Activated T-helper 1 cell treated with anti-CD3 and anti-CD28 coated beads, Interleukin-12 subunit alpha, Interleukin-12 subunit beta, Interleukin-2, Interleukin-4 antibody, amounts not matched to agents 30 ng/mL and 10 ng/mL and 1 ng/mL, durations not matched to agents 14 hours and 24 hours and 36 hours (primary cell): ENCODE measurements at regions not wholly inside any gene's neighbourhood (a gene's known extent, or its start where the extent isn't known, plus 50 kb on each side); places are given as distances from the start of the nearest gene placed in this dataset.

Source experiments
- DNase-seq: peaks from one replicate; pipeline ENCODE4 v3.0.0; 2021; ENCODE audit warnings: low spot score
- H3K27ac Mint-ChIP-seq: one replicate; pipeline ENCODE4 v1.8.0; 2021; ENCODE audit warnings: mild to moderate bottlenecking, mixed read lengths
- H3K27me3 Mint-ChIP-seq: one replicate; pipeline ENCODE4 v1.8.0; 2022; ENCODE audit warnings: mild to moderate bottlenecking, moderate library complexity, mixed read lengths; ENCODE audit not compliant: insufficient read depth
- H3K36me3 Mint-ChIP-seq: one replicate; pipeline ENCODE4 v1.8.0; 2021; ENCODE audit warnings: low read depth, mixed read lengths
- H3K4me1 Mint-ChIP-seq: one replicate; pipeline ENCODE4 v1.8.0; 2021; ENCODE audit warnings: low read depth, mixed read lengths
- H3K4me3 Mint-ChIP-seq: one replicate; pipeline ENCODE4 v1.8.0; 2021; ENCODE audit warnings: mild to moderate bottlenecking, moderate library complexity, mixed read lengths
- H3K9me3 Mint-ChIP-seq: one replicate; pipeline ENCODE4 v1.8.0; 2021; ENCODE audit warnings: mixed read lengths
- intact Hi-C: fragments of 100-400 bp; cut with micrococcal nuclease; formaldehyde crosslinking; loops from one replicate; pipeline ENCODE4 v1.15.1; 2024

DNA sequence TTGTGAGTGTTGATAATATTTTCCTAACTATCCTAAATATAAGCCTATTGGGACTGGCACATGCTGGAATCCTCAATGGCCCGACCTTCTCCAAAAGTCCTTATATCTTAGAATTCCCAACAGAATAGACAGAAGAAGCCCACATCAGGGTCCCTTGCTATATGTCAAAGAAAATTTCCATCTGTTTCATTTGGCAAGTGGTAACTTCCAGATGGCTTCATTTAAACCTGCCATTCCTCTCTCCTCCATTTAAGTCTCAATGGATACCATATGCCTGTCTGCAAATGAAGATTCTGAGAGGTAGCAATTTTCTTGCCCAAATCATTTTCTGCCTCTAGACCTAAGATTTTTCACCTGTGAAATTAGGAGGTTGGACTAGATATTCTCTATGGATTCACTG, 73.1 kb upstream of the KCNA4 start:
- Mint-ChIP-seq H3K36me3 (no peaks in the 10 kb centered on the region), H3K4me3 (no peak overlapping the region), H3K4me1 (no peaks in the 10 kb centered on the region), H3K9me3 (no peaks in the 10 kb centered on the region), H3K27me3 (no peaks in the 10 kb centered on the region), H3K27ac (no peak overlapping the region)
- intact Hi-C loops, result no loop called here
- DNase-seq, result no peak

DNA sequence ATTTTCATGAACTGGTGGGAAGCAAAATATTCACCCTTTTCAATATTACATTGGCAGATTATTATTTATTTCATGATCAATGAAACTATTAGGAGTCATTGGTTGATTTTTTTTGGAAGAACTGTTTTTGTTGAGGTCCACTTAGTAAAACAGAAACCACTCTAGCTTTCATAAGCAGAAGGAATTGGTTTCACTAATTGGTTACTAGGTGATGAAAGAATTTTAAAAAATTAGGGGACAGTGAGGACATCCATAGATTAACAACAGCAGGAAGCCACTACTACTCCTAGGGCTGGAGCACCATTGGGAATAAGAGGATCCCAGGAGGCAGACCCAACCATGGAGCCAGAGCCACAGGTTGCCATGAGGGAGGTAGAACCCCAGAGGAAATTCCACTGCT, 74.4 kb upstream of the KCNA4 start:
- no peak overlapping the region for H3K4me3 Mint-ChIP-seq
- H3K4me1 Mint-ChIP-seq, result no peaks in the 10 kb centered on the region
- H3K27me3 Mint-ChIP-seq, result no peaks in the 10 kb centered on the region
- no peaks in the 10 kb centered on the region for H3K9me3 Mint-ChIP-seq
- no peak for DNase-seq
- H3K27ac Mint-ChIP-seq, result no peak overlapping the region
- intact Hi-C loops, result no loop called here
- H3K36me3 Mint-ChIP-seq, result no peaks in the 10 kb centered on the region

- intact Hi-C loops, result no loop called here
- H3K27ac Mint-ChIP-seq, result no peak overlapping the region
- H3K27me3 Mint-ChIP-seq, result no peaks in the 10 kb centered on the region
- no peaks in the 10 kb centered on the region for H3K9me3 Mint-ChIP-seq
- H3K36me3 Mint-ChIP-seq, result no peaks in the 10 kb centered on the region
- no peak for DNase-seq
- H3K4me1 Mint-ChIP-seq, result no peaks in the 10 kb centered on the region
- no peak overlapping the region for H3K4me3 Mint-ChIP-seq
Observed at GRCh38 chr11:30091737-30092136, 74.9 kb upstream of the KCNA4 start.

- Mint-ChIP-seq H3K4me1 (no peaks in the 10 kb centered on the region), H3K9me3 (no peaks in the 10 kb centered on the region), H3K27me3 (no peaks in the 10 kb centered on the region), H3K36me3 (no peaks in the 10 kb centered on the region), H3K4me3 (no peak overlapping the region), H3K27ac (no peak overlapping the region)
- intact Hi-C loops, result no loop called here
- DNase-seq, result no peak
Observed at GRCh38 chr11:30092518-30092917, 75.7 kb upstream of the KCNA4 start.

DNA sequence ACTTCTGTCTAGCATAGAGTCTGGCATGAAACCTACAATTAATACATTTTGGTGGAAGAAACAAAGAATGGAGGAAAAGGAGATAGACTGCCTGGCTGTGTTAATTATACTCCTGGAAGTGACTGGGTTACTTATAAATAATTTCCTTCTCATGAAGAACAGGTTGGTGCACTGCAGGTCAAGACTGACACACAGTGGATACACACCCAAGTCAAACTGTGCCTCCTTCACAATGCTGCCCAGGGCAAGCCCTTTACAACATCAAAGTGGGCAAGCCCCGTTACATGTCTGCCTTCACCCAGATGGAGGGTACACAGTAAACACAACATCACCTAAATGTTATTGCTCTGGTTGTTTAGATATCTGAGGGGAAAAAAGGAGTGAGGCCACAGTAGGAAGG, 83.7 kb upstream of the KCNA4 start:
- Mint-ChIP-seq H3K27me3 (no peaks in the 10 kb centered on the region), H3K4me3 (no peak overlapping the region), H3K4me1 (no peaks in the 10 kb centered on the region), H3K27ac (no peak overlapping the region), H3K9me3 (no peaks in the 10 kb centered on the region), H3K36me3 (no peaks in the 10 kb centered on the region)
- no peak for DNase-seq
- intact Hi-C loops, result no loop called here

DNA sequence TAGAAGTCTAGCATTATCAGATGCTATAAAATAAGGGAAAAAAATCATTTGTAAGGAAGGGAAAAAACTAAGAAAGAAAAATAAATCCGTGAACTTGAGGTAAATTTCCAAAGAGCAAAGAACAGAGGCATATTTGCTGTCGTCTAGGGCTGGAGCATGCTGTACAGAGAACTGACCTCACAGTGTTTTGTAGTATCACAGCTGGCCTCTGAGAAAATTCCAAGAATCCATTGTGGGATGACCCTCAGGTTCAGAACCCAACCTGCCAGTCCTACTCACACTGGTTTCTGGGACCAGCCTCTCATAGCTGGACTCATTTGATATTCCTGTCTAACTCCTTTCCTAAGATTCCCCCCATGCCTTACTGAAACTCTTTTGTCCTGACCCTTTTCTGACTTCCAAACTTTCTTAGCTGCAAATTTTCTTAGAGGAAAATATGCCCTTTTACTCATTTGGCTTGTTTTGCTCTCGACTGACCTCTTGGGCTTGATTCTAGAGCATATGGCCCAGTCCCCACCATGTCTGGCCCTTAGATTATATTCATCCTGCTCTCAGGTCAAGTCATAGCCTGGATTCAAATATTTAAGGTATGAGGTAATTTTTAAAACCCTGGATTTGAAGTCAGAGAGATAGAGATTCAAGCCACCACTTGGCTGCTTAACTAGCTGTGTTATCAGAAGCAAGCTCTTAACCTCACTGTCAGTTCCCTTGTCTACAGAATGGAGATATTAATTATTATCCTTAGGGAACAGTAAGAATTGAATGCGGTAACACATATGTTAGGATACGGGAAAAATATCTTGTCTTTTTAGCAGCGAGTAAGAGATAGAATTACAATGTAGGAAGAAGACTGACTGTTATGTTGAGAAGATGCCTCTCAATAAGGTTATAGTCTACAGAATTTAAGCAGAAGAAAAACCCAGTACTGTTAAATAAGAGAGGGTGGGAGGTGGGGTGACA, 89.7 kb upstream of the KCNA4 start:
- Mint-ChIP-seq H3K9me3 (no peaks in the 10 kb centered on the region), H3K27me3 (no peaks in the 10 kb centered on the region), H3K36me3 (no peaks in the 10 kb centered on the region), H3K4me3 (no peak overlapping the region), H3K27ac (no peak overlapping the region), H3K4me1 (no peaks in the 10 kb centered on the region)
- intact Hi-C loops, result no loop called here
- DNase-seq, result no peak

GRCh38 chr11:30107899-30108298, 91.1 kb upstream of the KCNA4 start:
- no peak overlapping the region for H3K4me3 Mint-ChIP-seq
- no peaks in the 10 kb centered on the region for H3K9me3 Mint-ChIP-seq
- no peak for DNase-seq
- intact Hi-C loops, result no loop called here
- no peak overlapping the region for H3K27ac Mint-ChIP-seq
- H3K27me3 Mint-ChIP-seq, result no peaks in the 10 kb centered on the region
- no peaks in the 10 kb centered on the region for H3K4me1 Mint-ChIP-seq
- no peaks in the 10 kb centered on the region for H3K36me3 Mint-ChIP-seq

- H3K4me3 Mint-ChIP-seq, result no peak overlapping the region
- intact Hi-C loops, result no loop called here
- no peaks in the 10 kb centered on the region for H3K4me1 Mint-ChIP-seq
Observed at GRCh38 chr11:30109774-30110173, 92.9 kb upstream of the KCNA4 start.

GRCh38 chr11:30110691-30111090, 93.9 kb upstream of the KCNA4 start:
- Mint-ChIP-seq H3K9me3 (no peaks in the 10 kb centered on the region), H3K27ac (no peak overlapping the region), H3K36me3 (no peaks in the 10 kb centered on the region), H3K27me3 (no peaks in the 10 kb centered on the region), H3K4me1 (no peaks in the 10 kb centered on the region), H3K4me3 (no peak overlapping the region)
- intact Hi-C loops, result no loop called here
- no peak for DNase-seq

More at GRCh38 chr11:30109774-30110173, 92.9 kb upstream of the KCNA4 start:
- Mint-ChIP-seq H3K36me3 (no peaks in the 10 kb centered on the region), H3K9me3 (no peaks in the 10 kb centered on the region), H3K27ac (no peak overlapping the region), H3K27me3 (no peaks in the 10 kb centered on the region)
- no peak for DNase-seq

DNA sequence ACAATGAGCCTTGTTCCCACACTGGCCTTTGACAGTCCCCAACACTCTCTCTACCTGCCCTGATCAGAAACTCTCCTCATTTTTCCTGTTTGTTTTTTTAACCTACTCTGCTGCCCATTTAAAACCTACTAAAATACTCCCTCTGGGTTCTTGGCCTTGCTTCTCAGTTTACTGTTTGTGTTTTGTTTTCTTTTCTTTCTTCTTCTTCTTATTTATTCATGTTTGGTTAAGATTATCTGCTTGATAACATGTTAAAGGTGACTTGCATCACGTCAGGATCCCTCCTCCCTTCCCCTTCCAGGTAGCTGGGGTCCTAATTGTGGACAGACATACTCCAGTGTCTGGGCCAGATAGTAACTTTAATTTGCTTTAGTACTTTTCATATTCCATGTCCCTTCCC, 95.0 kb upstream of the KCNA4 start:
- DNase-seq, result no peak
- intact Hi-C loops, result no loop called here
- no peak overlapping the region for H3K27ac Mint-ChIP-seq
- H3K36me3 Mint-ChIP-seq, result no peaks in the 10 kb centered on the region
- no peaks in the 10 kb centered on the region for H3K27me3 Mint-ChIP-seq
- no peak overlapping the region for H3K4me3 Mint-ChIP-seq
- H3K9me3 Mint-ChIP-seq, result no peaks in the 10 kb centered on the region
- H3K4me1 Mint-ChIP-seq, result no peaks in the 10 kb centered on the region

GRCh38 chr11:30113326-30113898, 96.6 kb upstream of the KCNA4 start:
- no peaks in the 10 kb centered on the region for H3K4me1 Mint-ChIP-seq
- intact Hi-C loops, result no loop called here
- no peak overlapping the region for H3K27ac Mint-ChIP-seq

DNA sequence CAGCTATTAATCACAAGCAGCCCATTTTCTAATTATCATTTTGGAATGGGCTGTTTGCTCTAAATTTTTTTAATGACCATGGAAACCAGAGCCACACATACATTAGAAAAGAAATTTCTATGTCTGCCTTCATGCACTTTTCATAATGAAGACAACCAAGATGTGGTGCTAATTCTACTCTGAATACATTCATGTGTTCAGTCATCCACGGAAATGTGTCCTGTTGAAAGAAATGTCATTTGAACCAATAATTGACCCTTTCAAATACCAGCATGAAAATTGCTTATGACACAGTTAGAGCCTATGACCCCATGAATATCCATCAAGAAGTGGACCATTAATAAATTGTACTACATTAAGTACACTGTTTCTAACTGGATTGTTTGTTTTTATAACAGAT, 99.7 kb upstream of the KCNA4 start:
- Mint-ChIP-seq H3K27me3 (no peaks in the 10 kb centered on the region), H3K4me1 (no peaks in the 10 kb centered on the region), H3K4me3 (no peak overlapping the region), H3K27ac (no peak overlapping the region), H3K36me3 (no peaks in the 10 kb centered on the region), H3K9me3 (no peaks in the 10 kb centered on the region)
- DNase-seq, result no peak
- intact Hi-C loops, result no loop called here

More at GRCh38 chr11:30113326-30113898, 96.6 kb upstream of the KCNA4 start:
- no peak overlapping the region for H3K4me3 Mint-ChIP-seq
- no peaks in the 10 kb centered on the region for H3K36me3 Mint-ChIP-seq
- no peak for DNase-seq
- H3K27me3 Mint-ChIP-seq, result no peaks in the 10 kb centered on the region
- no peaks in the 10 kb centered on the region for H3K9me3 Mint-ChIP-seq

GRCh38 chr11:30120045-30120589, 103.3 kb upstream of the KCNA4 start:
- no peaks in the 10 kb centered on the region for H3K4me1 Mint-ChIP-seq
- H3K27me3 Mint-ChIP-seq, result no peaks in the 10 kb centered on the region
- no peaks in the 10 kb centered on the region for H3K9me3 Mint-ChIP-seq
- H3K27ac Mint-ChIP-seq, result no peak overlapping the region
- H3K4me3 Mint-ChIP-seq, result no peak overlapping the region
- no peaks in the 10 kb centered on the region for H3K36me3 Mint-ChIP-seq
- intact Hi-C loops, result no loop called here
- no peak for DNase-seq
